Endothelial cell (in vitro differentiated cells): ENCODE measurements at regions not wholly inside any gene's neighbourhood (a gene's known extent, or its start where the extent isn't known, plus 50 kb on each side); places are given as distances from the start of the nearest gene placed in this dataset.

Source experiments
- DNase-seq: peaks from one replicate; pipeline ENCODE4 v3.0.0; 2021; ENCODE audit warnings: low spot score
- H3K27ac Mint-ChIP-seq: one replicate; pipeline ENCODE4 v1.8.0; 2021; ENCODE audit warnings: mixed read lengths, inconsistent platforms; ENCODE audit not compliant: unreplicated experiment
- H3K27me3 Mint-ChIP-seq: one replicate; pipeline ENCODE4 v1.8.0; 2021; ENCODE audit warnings: mild to moderate bottlenecking, moderate library complexity, mixed read lengths, inconsistent platforms; ENCODE audit not compliant: unreplicated experiment
- H3K36me3 Mint-ChIP-seq: one replicate; pipeline ENCODE4 v1.8.0; 2021; ENCODE audit warnings: mild to moderate bottlenecking, low read depth, mixed read lengths, inconsistent platforms; ENCODE audit not compliant: unreplicated experiment
- H3K4me1 Mint-ChIP-seq: one replicate; pipeline ENCODE4 v1.8.0; 2021; ENCODE audit warnings: mild to moderate bottlenecking, mixed read lengths, inconsistent platforms; ENCODE audit not compliant: unreplicated experiment
- H3K4me3 Mint-ChIP-seq: one replicate; pipeline ENCODE4 v1.8.0; 2021; ENCODE audit warnings: mild to moderate bottlenecking, mixed read lengths, inconsistent platforms; ENCODE audit not compliant: unreplicated experiment
- H3K9me3 Mint-ChIP-seq: one replicate; pipeline ENCODE4 v1.8.0; 2021; ENCODE audit warnings: mixed read lengths, inconsistent platforms; ENCODE audit not compliant: unreplicated experiment
- CTCF ChIP-seq: fragments of 200-600 bp; sonication (generic); IDR thresholded peaks from one replicate; pipeline ENCODE4 v1.5.0; 2021; ENCODE audit warnings: antibody characterized with exemption; ENCODE audit not compliant: unreplicated experiment

- Mint-ChIP-seq H3K9me3 (no peaks in the 10 kb centered on the region), H3K4me3 (no peak overlapping the region), H3K27ac (no peak overlapping the region), H3K4me1 (peaks cover 3% of the 10 kb centered on the region), H3K36me3 (no peaks in the 10 kb centered on the region), H3K27me3 (no peaks in the 10 kb centered on the region)
- no peak for DNase-seq
- no peak for TF ChIP-seq CTCF
These were observed 746.5 kb upstream of the FOXG1 start for GRCh38 chr14:28020112-28020511.

- Mint-ChIP-seq H3K27ac (no peak overlapping the region), H3K9me3 (no peaks in the 10 kb centered on the region), H3K27me3 (no peaks in the 10 kb centered on the region), H3K4me1 (peaks cover 3% of the 10 kb centered on the region), H3K36me3 (no peaks in the 10 kb centered on the region), H3K4me3 (no peak overlapping the region)
- TF ChIP-seq CTCF, result no peak
- no peak for DNase-seq
These were observed 742.7 kb upstream of the FOXG1 start for GRCh38 chr14:28023853-28024252.

GRCh38 chr14:28052251-28052650, 714.3 kb upstream of the FOXG1 start:
- Mint-ChIP-seq H3K36me3 (no peaks in the 10 kb centered on the region), H3K4me1 (peaks cover 4% of the 10 kb centered on the region), H3K27ac (no peak overlapping the region), H3K4me3 (no peak overlapping the region), H3K27me3 (no peaks in the 10 kb centered on the region), H3K9me3 (no peaks in the 10 kb centered on the region)
- no peak for TF ChIP-seq CTCF
- DNase-seq, result no peak

GRCh38 chr14:28055008-28055407, 711.6 kb upstream of the FOXG1 start:
- no peaks in the 10 kb centered on the region for H3K9me3 Mint-ChIP-seq
- TF ChIP-seq CTCF, result no peak
- no peaks in the 10 kb centered on the region for H3K27me3 Mint-ChIP-seq
- H3K4me3 Mint-ChIP-seq, result no peak overlapping the region
- DNase-seq, result no peak
- H3K27ac Mint-ChIP-seq, result no peak overlapping the region
- H3K4me1 Mint-ChIP-seq, result peaks cover 6% of the 10 kb centered on the region
- no peaks in the 10 kb centered on the region for H3K36me3 Mint-ChIP-seq

- H3K4me3 Mint-ChIP-seq, result no peak overlapping the region
- no peak for DNase-seq
- no peaks in the 10 kb centered on the region for H3K9me3 Mint-ChIP-seq
These were observed 709.0 kb upstream of the FOXG1 start for GRCh38 chr14:28057359-28058296.

More at GRCh38 chr14:28057359-28058296, 709.0 kb upstream of the FOXG1 start:
- peaks cover 6% of the 10 kb centered on the region for H3K4me1 Mint-ChIP-seq
- H3K27me3 Mint-ChIP-seq, result no peaks in the 10 kb centered on the region
- no peaks in the 10 kb centered on the region for H3K36me3 Mint-ChIP-seq
- no peak for TF ChIP-seq CTCF
- no peak overlapping the region for H3K27ac Mint-ChIP-seq
